Activated gamma-delta T cell treated with Interleukin-2 at 50 U/mL for 16 hours (primary cell): ENCODE measurements at regions not wholly inside any gene's neighbourhood (a gene's known extent, or its start where the extent isn't known, plus 50 kb on each side); places are given as distances from the start of the nearest gene placed in this dataset.

ENCODE experiments used
- DNase-seq: peaks from one replicate; pipeline ENCODE4 v3.0.0-alpha.2; 2020

GRCh38 chr21:43316156-43316845 lies 110.6 kb downstream of the SIK1 start:
- DNase-seq = no peak

- peak; percentile 18 for DNase-seq
Observed at GRCh38 chr21:43315244-43316137, 111.4 kb downstream of the SIK1 start.

GRCh38 chr21:43313939-43314405 lies 113.0 kb downstream of the SIK1 start:
- DNase-seq = no peak

GRCh38 chr21:43313221-43313938 lies 113.6 kb downstream of the SIK1 start:
- DNase-seq = no peak

GRCh38 chr21:43312751-43313169 lies 114.2 kb downstream of the SIK1 start:
- DNase-seq = no peak

GRCh38 chr21:43312011-43312410 lies 114.9 kb downstream of the SIK1 start:
- DNase-seq = no peak

GRCh38 chr21:43311301-43311817 lies 115.6 kb downstream of the SIK1 start:
- DNase-seq = no peak

- DNase-seq = no peak
Observed at GRCh38 chr21:43308815-43309283, 118.1 kb downstream of the SIK1 start.

- no peak for DNase-seq
Observed at GRCh38 chr21:43308101-43308814, 118.7 kb downstream of the SIK1 start.

GRCh38 chr21:43307677-43308070 lies 119.3 kb downstream of the SIK1 start:
- no peak for DNase-seq

- DNase-seq = no peak
Observed at GRCh38 chr21:43306911-43307676, 119.8 kb downstream of the SIK1 start.

- DNase-seq = no peak
Observed at GRCh38 chr21:43306391-43306790, 120.5 kb downstream of the SIK1 start.

GRCh38 chr21:43305811-43306311 lies 121.1 kb downstream of the SIK1 start:
- no peak for DNase-seq

GRCh38 chr21:43305336-43305665 lies 121.6 kb downstream of the SIK1 start:
- DNase-seq = no peak

GRCh38 chr21:43304621-43305335 lies 122.2 kb downstream of the SIK1 start:
- no peak for DNase-seq

GRCh38 chr21:43304206-43304605 lies 122.7 kb downstream of the SIK1 start:
- no peak for DNase-seq

GRCh38 chr21:43303275-43304178 lies 123.4 kb downstream of the SIK1 start:
- no peak for DNase-seq

GRCh38 chr21:43302769-43303168 lies 124.2 kb downstream of the SIK1 start:
- no peak for DNase-seq

GRCh38 chr21:43302062-43302700 lies 124.8 kb downstream of the SIK1 start:
- no peak for DNase-seq
